ENCODE measurements at regions not wholly inside any gene's neighbourhood (a gene's known extent, or its start where the extent isn't known, plus 50 kb on each side); places are given as distances from the start of the nearest gene placed in this dataset.
"Not testable (repeated sequence)": the region's sequence is repeated elsewhere in the genome, so short reads cannot be mapped to it uniquely, and the experiment has no call there.

- not testable (repeated sequence) for DNase-seq
Measured at GRCh38 chr7:55702831-55703230, 130.5 kb upstream of the VOPP1 start.

- not testable (repeated sequence) for DNase-seq
Measured at GRCh38 chr7:55699450-55699842, 127.1 kb upstream of the VOPP1 start.

GRCh38 chr7:55698607-55699449 is 126.5 kb upstream of the VOPP1 start:
- DNase-seq: peak; percentile 88 to 90

DNA sequence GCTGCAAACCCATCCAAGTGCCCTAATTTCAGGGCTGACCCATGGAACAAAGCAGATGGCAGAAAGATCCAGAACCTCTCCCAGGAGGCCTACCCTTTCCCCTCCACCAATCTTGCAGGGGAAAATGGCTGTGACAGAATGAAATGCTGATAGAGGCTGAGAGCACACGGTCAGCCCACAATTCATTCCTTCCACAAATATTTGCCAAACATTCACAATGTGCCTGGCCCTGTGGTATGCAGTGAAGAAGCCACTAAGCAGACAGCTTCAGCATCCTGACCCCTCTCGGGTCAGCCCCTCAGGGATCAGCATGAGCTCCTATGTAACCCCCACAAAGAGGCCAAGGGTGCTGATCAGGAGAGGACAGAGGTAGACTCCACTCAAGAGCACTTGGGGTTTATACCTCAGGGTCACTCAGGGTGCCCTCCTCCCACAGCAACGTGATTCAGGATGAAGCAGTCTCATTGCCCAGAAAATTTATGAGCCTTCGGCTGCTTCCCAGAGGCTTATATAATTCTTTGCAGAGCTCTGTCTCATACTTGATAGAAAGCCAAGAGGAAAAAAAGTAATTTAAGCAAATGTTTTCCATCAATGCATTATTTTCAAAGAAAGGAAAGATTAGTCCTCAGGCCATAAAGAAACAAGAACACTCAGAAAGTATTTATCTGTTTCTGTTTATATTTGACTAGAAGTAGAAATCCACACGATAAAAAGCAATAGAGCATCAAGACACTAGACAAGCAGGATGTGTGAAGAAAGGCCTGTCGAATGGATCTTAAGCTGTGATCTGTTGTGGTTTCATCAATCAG is 123.8 kb upstream of the VOPP1 start:
- DNase-seq: not testable (repeated sequence)

GRCh38 chr7:55694484-55694883 is 122.2 kb upstream of the VOPP1 start:
- DNase-seq: not testable (repeated sequence)

DNA sequence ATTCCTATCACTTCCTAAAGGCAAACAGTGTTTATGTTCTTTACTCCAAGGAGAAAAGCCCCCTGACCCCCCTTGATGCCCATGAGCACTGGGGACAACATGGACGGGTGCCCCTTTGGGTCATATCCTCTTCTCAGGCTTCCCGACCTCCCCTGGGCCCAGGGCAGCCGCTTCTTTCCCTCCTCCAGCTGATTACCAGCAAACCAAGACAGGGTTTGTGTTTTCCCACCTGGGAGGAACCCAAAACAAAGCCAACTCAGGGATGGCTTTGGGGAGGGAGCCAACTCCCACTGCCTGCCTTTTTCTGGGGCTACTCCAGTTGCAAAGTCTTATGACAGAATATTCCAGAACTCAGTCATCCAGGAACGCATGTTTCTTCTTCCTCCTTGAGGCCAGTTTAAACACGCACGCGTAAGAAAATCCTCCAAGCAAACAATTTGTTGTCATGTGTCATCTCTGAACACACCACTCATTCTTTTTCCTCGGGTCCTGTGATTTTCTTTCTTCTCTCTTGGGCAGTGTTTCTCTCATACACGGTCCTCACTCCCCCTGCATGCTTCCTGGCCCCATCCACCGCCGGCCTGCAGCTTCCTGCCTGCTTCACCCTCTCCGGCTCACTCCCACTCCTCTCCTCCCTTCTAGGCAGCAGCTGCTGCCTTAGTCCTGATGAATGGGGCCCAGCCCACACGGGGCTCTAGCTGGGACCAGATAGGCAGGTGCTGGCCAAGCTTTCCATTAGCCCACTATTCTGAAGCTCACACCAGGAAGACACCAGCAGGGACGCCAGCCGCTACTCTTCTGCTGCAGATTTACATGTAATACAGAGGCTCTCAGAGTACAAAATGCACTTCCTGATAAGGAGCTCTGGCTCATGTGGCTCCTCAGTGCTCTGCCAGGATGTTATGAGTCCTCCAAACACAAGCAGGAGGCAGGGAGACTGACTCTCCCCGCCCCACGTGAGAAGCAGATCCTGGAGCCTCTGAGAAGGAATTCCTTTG is 116.7 kb upstream of the VOPP1 start:
- peak; percentile 75 to 91 for DNase-seq

GRCh38 chr7:55688261-55688660 is 116.0 kb upstream of the VOPP1 start:
- not testable (repeated sequence) for DNase-seq

- not testable (repeated sequence) for DNase-seq
Measured at GRCh38 chr7:55687252-55687651, 115.0 kb upstream of the VOPP1 start.

DNA sequence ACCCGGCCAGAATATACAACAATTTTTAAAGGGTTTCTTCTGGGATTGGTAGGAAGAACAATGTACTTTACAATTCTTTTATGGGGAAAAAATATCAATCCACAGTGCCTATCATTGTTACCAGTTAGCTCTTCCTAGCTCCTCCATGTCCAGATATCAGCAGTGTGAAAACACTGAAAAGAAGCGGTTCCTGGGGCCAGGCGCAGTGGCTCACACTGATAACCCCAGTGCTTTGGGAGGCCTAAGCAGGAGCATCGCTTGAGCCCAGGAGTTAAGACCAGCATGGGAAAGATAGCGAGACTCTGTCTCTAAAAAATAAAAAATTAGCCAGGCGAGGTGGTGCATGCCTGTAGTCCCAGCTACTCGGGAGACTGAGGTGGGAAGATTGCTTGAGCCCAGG is 114.5 kb upstream of the VOPP1 start:
- not testable (repeated sequence) for DNase-seq

DNA sequence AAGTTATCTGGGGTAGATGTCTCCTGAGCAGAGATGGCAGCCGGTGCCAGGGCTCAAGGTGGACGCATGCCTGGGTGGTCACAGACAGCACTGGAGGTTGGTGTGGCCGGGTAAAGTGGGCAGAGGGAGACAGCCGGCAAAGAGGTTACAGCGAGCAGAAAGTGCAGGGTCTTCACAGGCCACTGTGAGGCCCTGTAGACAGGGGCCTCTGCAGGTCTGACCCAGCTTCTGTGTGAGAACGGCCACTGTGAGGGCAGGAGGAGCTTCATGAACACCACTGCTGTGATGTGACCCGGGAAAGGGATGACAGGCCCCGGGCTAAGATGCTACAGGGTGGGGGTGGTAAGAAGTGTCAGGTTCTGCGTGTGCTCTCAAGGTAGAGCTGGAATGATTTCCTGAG is 111.2 kb upstream of the VOPP1 start:
- not testable (repeated sequence) for DNase-seq

DNA sequence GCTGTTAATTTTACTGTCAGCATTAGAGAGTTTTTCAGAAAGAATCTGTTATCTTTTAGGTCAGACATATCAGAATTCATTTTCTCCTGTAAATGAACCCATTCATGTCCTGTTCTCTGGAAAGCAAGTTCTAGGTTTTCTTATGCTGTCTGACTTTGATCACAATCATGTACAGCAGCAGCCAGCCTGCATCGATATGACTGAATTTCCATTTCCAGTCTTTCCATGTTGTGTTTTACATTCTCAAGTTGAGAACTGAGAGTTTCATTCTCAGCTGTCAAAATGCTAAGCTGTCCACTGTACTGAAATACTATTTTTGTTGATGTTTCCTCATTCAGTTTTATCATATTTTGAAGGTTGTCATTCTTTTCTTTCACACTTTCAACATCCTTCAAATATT is 103.3 kb upstream of the VOPP1 start:
- not testable (repeated sequence) for DNase-seq

GRCh38 chr7:55673525-55673924 is 101.2 kb upstream of the VOPP1 start:
- DNase-seq: not testable (repeated sequence)

DNA sequence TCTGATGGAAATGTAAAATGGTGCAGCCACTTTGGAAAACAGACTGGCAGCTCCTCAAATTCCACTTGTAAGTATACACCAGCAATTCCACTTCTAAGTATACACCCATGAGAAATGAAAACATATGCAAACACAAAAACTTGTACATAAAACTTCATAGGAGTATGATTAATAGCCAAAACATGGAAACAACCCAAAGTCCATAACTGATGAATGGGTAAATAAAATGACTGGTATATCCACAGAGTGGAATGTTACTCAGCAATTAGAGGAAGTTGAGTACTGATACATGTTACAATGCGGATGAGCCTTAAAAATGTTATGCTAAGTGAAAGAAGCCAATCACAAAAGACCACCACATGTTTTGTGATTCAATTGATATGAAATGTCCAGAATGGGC is 99.8 kb upstream of the VOPP1 start:
- not testable (repeated sequence) for DNase-seq

GRCh38 chr7:55657654-55658053 is 85.4 kb upstream of the VOPP1 start:
- no peak for DNase-seq

GRCh38 chr7:55651057-55651456 is 78.8 kb upstream of the VOPP1 start:
- no peak for DNase-seq

GRCh38 chr7:55649238-55649637 is 76.9 kb upstream of the VOPP1 start:
- no peak for DNase-seq

GRCh38 chr7:55644567-55644966 is 72.3 kb upstream of the VOPP1 start:
- no peak for DNase-seq

DNA sequence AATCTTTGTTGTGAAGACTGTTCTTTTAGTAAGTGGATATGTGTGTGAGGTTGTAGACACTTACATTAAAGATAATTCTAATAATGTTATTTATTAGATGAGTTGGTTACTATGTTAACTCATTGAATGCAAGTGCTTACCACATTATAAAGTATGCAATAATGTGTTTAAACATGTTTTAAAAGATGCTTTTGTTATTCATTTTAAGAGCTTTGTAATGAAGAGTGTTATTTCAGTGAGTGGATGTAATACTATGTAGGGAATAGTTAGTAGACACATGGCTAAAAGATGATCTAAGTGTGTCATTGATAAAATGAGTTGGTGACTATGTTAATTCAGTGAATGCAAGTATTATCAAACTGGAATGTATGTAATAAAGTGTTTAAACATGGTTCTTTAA is 70.0 kb upstream of the VOPP1 start:
- DNase-seq: no peak

GRCh38 chr7:55641811-55642210 is 69.5 kb upstream of the VOPP1 start:
- DNase-seq: no peak

GRCh38 chr7:55641273-55641691 is 69.0 kb upstream of the VOPP1 start:
- DNase-seq: peak; percentile 88 to 92

DNA sequence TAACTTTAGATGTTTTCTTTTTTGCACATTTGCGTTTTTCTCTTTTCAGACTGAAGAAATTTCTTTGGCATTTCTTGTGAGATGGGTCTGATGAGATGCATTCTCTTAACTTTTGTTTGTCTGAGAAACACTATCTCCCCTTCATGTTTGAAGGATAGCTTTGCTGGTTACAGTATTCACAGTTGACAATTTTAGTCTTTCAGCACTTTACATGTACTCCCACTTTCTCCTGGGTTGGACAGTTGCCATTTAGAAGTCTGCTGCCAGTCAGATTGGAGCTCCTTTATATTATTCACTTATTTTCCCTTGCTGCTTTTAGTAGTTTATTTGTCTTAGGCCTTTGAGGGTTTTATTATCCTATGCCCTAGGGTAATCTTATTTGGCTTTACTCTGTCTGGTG is 67.3 kb upstream of the VOPP1 start:
- no peak for DNase-seq

DNA sequence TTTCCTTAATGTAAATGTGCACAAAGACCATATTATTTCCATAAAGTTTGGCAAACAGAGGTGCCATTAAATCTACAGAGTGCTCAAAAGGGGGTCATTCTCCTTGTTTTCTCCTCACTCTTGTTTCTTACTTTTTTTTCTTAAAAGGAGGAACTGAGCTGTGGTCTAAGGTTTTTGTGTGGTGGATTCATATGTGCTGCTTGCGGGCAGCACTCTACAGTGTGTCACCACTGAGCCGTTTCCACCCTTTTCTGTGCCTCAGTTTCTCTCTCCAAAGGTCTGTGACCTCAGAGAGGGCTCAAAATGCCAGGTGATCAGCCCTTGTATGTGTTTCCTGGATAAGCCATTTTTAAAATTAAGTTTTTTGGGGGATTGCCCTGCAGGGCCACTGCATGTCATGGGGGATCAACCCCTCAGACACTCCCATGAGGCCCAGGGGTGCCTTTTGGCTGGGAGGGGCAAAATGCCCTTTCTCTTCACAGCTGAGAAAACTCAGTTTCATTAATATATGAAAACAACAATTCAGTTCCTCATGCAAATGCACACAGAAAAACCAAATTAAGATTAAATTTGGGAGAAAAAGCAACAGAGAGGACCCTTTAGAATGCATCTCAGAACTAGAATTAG is 56.9 kb upstream of the VOPP1 start:
- DNase-seq: no peak
